BJ (cell line): ENCODE measurements at regions not wholly inside any gene's neighbourhood (a gene's known extent, or its start where the extent isn't known, plus 50 kb on each side); places are given as distances from the start of the nearest gene placed in this dataset. TPM values are rescaled to one million over a fixed set of nuclear protein-coding genes. Genes with fewer than 3 reads are reported as not detected.

ENCODE experiments used
- CTCF ChIA-PET: fragments of 350-600 bp; formaldehyde crosslinking; extraction: SDS; loops from one replicate; lab custom pipeline; 2021; ENCODE audit warnings: antibody characterized with exemption, inconsistent platforms; lab: Yijun Ruan, JAX
- POLR2A ChIA-PET: fragments of 300-600 bp; sonication (Branson Sonifier 250); formaldehyde crosslinking; extraction: SDS; loops from one replicate; lab custom pipeline; 2021; ENCODE audit warnings: antibody characterized with exemption; lab: Charles Lee
- DNase-seq: peaks from one replicate; pipeline ENCODE4 v3.0.0-alpha.2; 2011; ENCODE audit warnings: low read depth
- H3K27me3 ChIP-seq: 2 replicates; pipeline ENCODE4 v1.6.0; 2011; ENCODE audit warnings: low read length; ENCODE audit not compliant: control insufficient read depth, insufficient read depth
- H3K36me3 ChIP-seq: 2 replicates; pipeline ENCODE4 v1.5.1; 2011; ENCODE audit warnings: low read length; ENCODE audit not compliant: control insufficient read depth, insufficient read depth
- H3K4me3 ChIP-seq: 2 replicates; pipeline ENCODE4 v1.5.1; 2011; ENCODE audit warnings: low read depth, mild to moderate bottlenecking, control low read depth, low read length
- small RNA-seq: library from RNA; depleted of rRNA; stranded (forward); fragments of <200 nt; gene quantifications from one replicate; pipeline ENCODE3, GENCODE V24; 2012; ENCODE audit warnings: low replicate concordance, low read depth; ENCODE audit not compliant: insufficient read length
- TF ChIP-seq, protein P1 (sequence below): IDR thresholded peaks from 2 replicates; pipeline ENCODE4 v1.5.1; 2011; ENCODE audit warnings: low read depth, mild to moderate bottlenecking, control low read depth, inconsistent platforms, low read length, moderate library complexity; ENCODE audit not compliant: insufficient read depth

DNA sequence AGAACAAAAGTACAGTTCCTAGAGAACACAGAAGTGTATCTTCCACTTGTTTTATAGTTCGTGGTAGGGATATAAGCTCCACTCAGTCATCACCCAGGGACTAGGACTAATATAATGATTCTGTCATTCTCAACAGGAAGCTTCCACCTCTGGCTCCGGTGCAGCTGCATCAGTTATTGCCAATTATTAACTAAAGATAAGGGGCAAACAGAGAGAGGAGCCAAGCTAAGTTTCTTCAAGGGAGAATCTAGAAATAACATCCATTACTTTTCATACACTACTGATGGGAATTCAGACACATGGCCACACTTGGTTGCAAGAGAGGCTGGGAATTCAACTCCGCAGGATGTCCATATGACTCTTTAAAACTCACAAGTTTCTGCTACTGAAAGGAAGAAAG lies 917.9 kb downstream of the OLFM4 start:
- TF ChIP-seq, protein P1, sequence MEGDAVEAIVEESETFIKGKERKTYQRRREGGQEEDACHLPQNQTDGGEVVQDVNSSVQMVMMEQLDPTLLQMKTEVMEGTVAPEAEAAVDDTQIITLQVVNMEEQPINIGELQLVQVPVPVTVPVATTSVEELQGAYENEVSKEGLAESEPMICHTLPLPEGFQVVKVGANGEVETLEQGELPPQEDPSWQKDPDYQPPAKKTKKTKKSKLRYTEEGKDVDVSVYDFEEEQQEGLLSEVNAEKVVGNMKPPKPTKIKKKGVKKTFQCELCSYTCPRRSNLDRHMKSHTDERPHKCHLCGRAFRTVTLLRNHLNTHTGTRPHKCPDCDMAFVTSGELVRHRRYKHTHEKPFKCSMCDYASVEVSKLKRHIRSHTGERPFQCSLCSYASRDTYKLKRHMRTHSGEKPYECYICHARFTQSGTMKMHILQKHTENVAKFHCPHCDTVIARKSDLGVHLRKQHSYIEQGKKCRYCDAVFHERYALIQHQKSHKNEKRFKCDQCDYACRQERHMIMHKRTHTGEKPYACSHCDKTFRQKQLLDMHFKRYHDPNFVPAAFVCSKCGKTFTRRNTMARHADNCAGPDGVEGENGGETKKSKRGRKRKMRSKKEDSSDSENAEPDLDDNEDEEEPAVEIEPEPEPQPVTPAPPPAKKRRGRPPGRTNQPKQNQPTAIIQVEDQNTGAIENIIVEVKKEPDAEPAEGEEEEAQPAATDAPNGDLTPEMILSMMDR = no peak
- ChIA-PET POLR2A (no interaction called here), CTCF (no interaction called here)
- H3K27me3 ChIP-seq = no peaks in the 10 kb centered on the region
- no peak overlapping the region for H3K4me3 ChIP-seq
- H3K36me3 ChIP-seq = no peaks in the 10 kb centered on the region
- DNase-seq = no peak

DNA sequence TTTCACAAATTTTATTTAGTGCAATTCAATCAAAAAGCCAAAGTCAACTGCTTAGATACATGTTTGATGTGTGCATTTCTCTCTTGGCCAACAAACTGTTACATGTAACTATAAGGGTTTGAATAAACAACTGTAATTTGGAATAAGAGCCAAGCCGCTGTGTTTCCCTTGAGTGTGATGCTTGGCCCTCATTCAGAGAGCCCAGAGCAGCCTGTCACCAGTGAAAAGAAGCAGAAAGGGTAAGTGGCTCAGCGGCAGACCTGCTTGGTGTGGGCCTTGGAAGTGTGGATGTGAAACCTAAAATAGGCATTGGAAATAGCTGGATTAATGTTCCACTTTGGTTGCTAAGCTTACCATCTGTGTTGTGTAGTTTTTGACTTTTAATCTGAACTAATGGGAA lies 924.6 kb downstream of the OLFM4 start:
- TF ChIP-seq, protein P1 = no peak
- CTCF ChIA-PET = no interaction called here
- Histone ChIP-seq H3K27me3 (no peaks in the 10 kb centered on the region), H3K4me3 (no peak overlapping the region), H3K36me3 (no peaks in the 10 kb centered on the region)
- POLR2A ChIA-PET = no interaction called here
- DNase-seq = no peak

Small RNA genes in the stretch of these regions (small RNA-seq; reads per million reads assigned to genes)
- not detected for gene RN7SL618P
